Endothelial cell of umbilical vein (primary cell): ENCODE measurements at regions not wholly inside any gene's neighbourhood (a gene's known extent, or its start where the extent isn't known, plus 50 kb on each side); places are given as distances from the start of the nearest gene placed in this dataset.
A peak's percentile ranks its signal among the peaks of the same experiment; 100 is the strongest.

ENCODE experiments used
- BruUV-seq: library from RNA; stranded (reverse); fragments of 400-500 nt; replicated peaks from 2 replicates; lab custom pipeline; 2021; lab: Mats Ljungman, UMichigan
- CTCF ChIA-PET: fragments of 300-600, 350-600 bp; sonication (Branson Sonifier 250); formaldehyde crosslinking; loops from one replicate; lab custom pipeline; 2021; ENCODE audit warnings: antibody characterized with exemption, inconsistent platforms; lab: Charles Lee
- POLR2A ChIA-PET: fragments of 300-600, 350-600 bp; sonication (Branson Sonifier 250); formaldehyde crosslinking; loops from one replicate; lab custom pipeline; 2021; ENCODE audit warnings: antibody characterized with exemption, inconsistent platforms; lab: Charles Lee
- DNase-seq: peaks from one replicate; pipeline ENCODE4 v3.0.0-alpha.2; 2011; ENCODE audit warnings: low read depth, low spot score
- FAIRE-seq: peaks from 2 replicates; lab custom pipeline; 2011; peaks lifted over from hg19 to GRCh38; lab: Jason Lieb, UNC
- H2AFZ ChIP-seq: 2 replicates; pipeline ENCODE4 v1.6.0; 2012; ENCODE audit warnings: low read depth, low read length, control low read depth, inconsistent platforms
- H3K27ac ChIP-seq: 2 replicates; pipeline ENCODE4 v1.5.1; 2011; ENCODE audit warnings: low read depth, mild to moderate bottlenecking, control low read depth, low read length, moderate library complexity; ENCODE audit not compliant: insufficient read depth
- H3K27me3 ChIP-seq, 2 experiments: 2 replicates each; pipeline versions ENCODE4 v1.6.0 to v1.6.1; 2011; ENCODE audit warnings: low read length in 2 of 2, mixed read lengths in 1 of 2; ENCODE audit not compliant: control insufficient read depth in 2 of 2, insufficient read depth in 2 of 2
- H3K36me3 ChIP-seq, 2 experiments: 2 replicates in 1 of 2; 3 replicates in 1 of 2; pipeline ENCODE4 v1.5.1; 2011; ENCODE audit warnings: low read length in 2 of 2, mild to moderate bottlenecking in 1 of 2, moderate library complexity in 1 of 2; ENCODE audit not compliant: control insufficient read depth in 2 of 2, insufficient read depth in 2 of 2; ENCODE audit errors: extremely low read depth in 1 of 2
- H3K4me1 ChIP-seq: 3 replicates; pipeline ENCODE4 v1.5.1; 2011; ENCODE audit warnings: mild to moderate bottlenecking, low read length; ENCODE audit not compliant: control insufficient read depth, insufficient read depth; ENCODE audit errors: extremely low read depth
- H3K4me2 ChIP-seq: 2 replicates; pipeline ENCODE4 v1.6.1; 2011; ENCODE audit warnings: low read length, control low read depth, mixed read lengths; ENCODE audit not compliant: insufficient read depth
- H3K4me3 ChIP-seq, 3 experiments: fragments of 200-600 bp in 1 of 3; sonication (generic), shearing (Covaris generic) in 1 of 3; replicated peaks in 1 of 3; 2 replicates each; pipeline ENCODE4 v1.5.1; 2011 to 2016; ENCODE audit warnings: control low read depth in 3 of 3, low read length in 3 of 3, mild to moderate bottlenecking in 2 of 3, inconsistent platforms in 1 of 3, low read depth in 1 of 3, moderate library complexity in 1 of 3; ENCODE audit not compliant: insufficient read depth in 1 of 3
- H3K79me2 ChIP-seq: 2 replicates; pipeline ENCODE4 v1.6.0; 2012; ENCODE audit warnings: low read length, inconsistent platforms; ENCODE audit not compliant: control insufficient read depth, insufficient read depth
- H3K9ac ChIP-seq: replicated peaks from 2 replicates; pipeline ENCODE3; 2011; ENCODE audit warnings: low read length, control low read depth; ENCODE audit not compliant: insufficient read depth; ENCODE audit errors: extremely low read depth
- H3K9me1 ChIP-seq: replicated peaks from 3 replicates; pipeline ENCODE4 v1.6.0; 2011; ENCODE audit warnings: mild to moderate bottlenecking, low read length; ENCODE audit not compliant: control insufficient read depth, insufficient read depth; ENCODE audit errors: extremely low read depth
- H3K9me3 ChIP-seq: replicated peaks from 2 replicates; pipeline ENCODE4 v1.5.1; 2012; ENCODE audit warnings: low read length, inconsistent platforms; ENCODE audit not compliant: control insufficient read depth, insufficient read depth
- H4K20me1 ChIP-seq: replicated peaks from 2 replicates; pipeline ENCODE3; 2011; ENCODE audit warnings: mild to moderate bottlenecking, low read length; ENCODE audit not compliant: control insufficient read depth, insufficient read depth; ENCODE audit errors: extremely low read depth
- CTCF ChIP-seq, 2 donors: IDR thresholded peaks; 1 replicate in 1 of 2; 2 replicates in 1 of 2; pipeline ENCODE4 v1.5.1; 2011; ENCODE audit warnings: low read length in 2 of 2, mild to moderate bottlenecking in 2 of 2, moderate library complexity in 2 of 2, control low read depth in 1 of 2, inconsistent platforms in 1 of 2, low read depth in 1 of 2; ENCODE audit not compliant: insufficient read depth in 1 of 2; ENCODE audit errors: extremely low read depth in 1 of 2
- EZH2 ChIP-seq: IDR thresholded peaks from 2 replicates; pipeline ENCODE4 v1.6.1; 2012; ENCODE audit warnings: borderline replicate concordance, low read depth, mild to moderate bottlenecking, moderate library complexity, low read length, inconsistent platforms; ENCODE audit not compliant: severe bottlenecking
- GATA2 ChIP-seq: IDR thresholded peaks from 2 replicates; pipeline ENCODE4 v1.7.0; 2011; ENCODE audit warnings: low read depth, mild to moderate bottlenecking, moderate library complexity, mixed read lengths, low read length; ENCODE audit not compliant: insufficient read length, insufficient read depth
- JUN ChIP-seq: IDR thresholded peaks from 2 replicates; pipeline ENCODE4 v1.6.1; 2011; ENCODE audit warnings: borderline replicate concordance, low read depth; ENCODE audit not compliant: insufficient read length, insufficient read depth
- MYC ChIP-seq: IDR thresholded peaks from one replicate; pipeline ENCODE4 v1.6.1; 2011; ENCODE audit warnings: mild to moderate bottlenecking, low read depth, low read length
- POLR2A ChIP-seq: IDR thresholded peaks from 2 replicates; pipeline ENCODE4 v1.6.1; 2012; ENCODE audit warnings: low read depth, mild to moderate bottlenecking, control low read depth, low read length
- POLR2AphosphoS5 ChIP-seq: IDR thresholded peaks from 2 replicates; pipeline ENCODE4 v1.6.1; 2012; ENCODE audit warnings: low read depth, mild to moderate bottlenecking, control low read depth, low read length, moderate library complexity; ENCODE audit not compliant: insufficient read depth
- dilution Hi-C: fragments of 300-500 bp; cut with MboI; formaldehyde crosslinking; loops from one replicate; pipeline ENCODE4 v1.15.0; 2019; ENCODE audit warnings: low sequenced_read_pairs; ENCODE audit not compliant: extremely low pct_ligation_motif_present
- intact Hi-C: fragments of 100-400 bp; cut with micrococcal nuclease; formaldehyde crosslinking; loops from one replicate; pipeline ENCODE4 v1.10.0; 2022

GRCh38 chr1:234970401-234970730 is 158.3 kb downstream of the TOMM20 start:
- FAIRE-seq, result no peak

More at GRCh38 chr1:234970401-234970730, 158.3 kb downstream of the TOMM20 start:
- Histone ChIP-seq H2AFZ (peak overlapping the region; percentile 9), H3K9me1 (no peaks in the 10 kb centered on the region), H3K4me2 (no peak overlapping the region), H3K4me3 (no peak overlapping the region), H3K36me3 (no peaks in the 10 kb centered on the region), H3K79me2 (no peaks in the 10 kb centered on the region), H3K9ac (peak overlapping the region; percentile 60), H3K4me1 (peaks cover 23% of the 10 kb centered on the region), H3K27ac (no peak overlapping the region), H4K20me1 (no peaks in the 10 kb centered on the region), H3K9me3 (no peaks in the 10 kb centered on the region), H3K27me3 (no peaks in the 10 kb centered on the region)
- dilution Hi-C loops (no loop called here), intact Hi-C loops (loop anchor here (1.0 kb wide), 1 partner anchor 8 kb away; no protein-coding TSS in a partner anchor)
- BruUV-seq, result no TSS peak
- TF ChIP-seq POLR2AphosphoS5 (no peak), POLR2A (no peak), JUN (no peak), CTCF (IDR thresholded peaks at IDR 0.05; ENCODE audit: extremely low read depth in 1 of 2, insufficient read depth in 1 of 2, low read depth in 1 of 2, low read length in 2 of 2) (no peak), MYC (no peak), GATA2 (no peak), EZH2 (no peak)
- ChIA-PET POLR2A (no interaction called here), CTCF (interaction anchor here (0.7 to 2.5 kb wide), 4 partner anchors 9 to 114 kb away, joined by 3 to 8 read pairs (median 4); no protein-coding TSS in a partner anchor)
- peak; percentile 27 for DNase-seq
